ENCODE measurements at regions not wholly inside any gene's neighbourhood (a gene's known extent, or its start where the extent isn't known, plus 50 kb on each side); places are given as distances from the start of the nearest gene placed in this dataset.
"Not testable (repeated sequence)": the region's sequence is repeated elsewhere in the genome, so short reads cannot be mapped to it uniquely, and the experiment has no call there.

DNA sequence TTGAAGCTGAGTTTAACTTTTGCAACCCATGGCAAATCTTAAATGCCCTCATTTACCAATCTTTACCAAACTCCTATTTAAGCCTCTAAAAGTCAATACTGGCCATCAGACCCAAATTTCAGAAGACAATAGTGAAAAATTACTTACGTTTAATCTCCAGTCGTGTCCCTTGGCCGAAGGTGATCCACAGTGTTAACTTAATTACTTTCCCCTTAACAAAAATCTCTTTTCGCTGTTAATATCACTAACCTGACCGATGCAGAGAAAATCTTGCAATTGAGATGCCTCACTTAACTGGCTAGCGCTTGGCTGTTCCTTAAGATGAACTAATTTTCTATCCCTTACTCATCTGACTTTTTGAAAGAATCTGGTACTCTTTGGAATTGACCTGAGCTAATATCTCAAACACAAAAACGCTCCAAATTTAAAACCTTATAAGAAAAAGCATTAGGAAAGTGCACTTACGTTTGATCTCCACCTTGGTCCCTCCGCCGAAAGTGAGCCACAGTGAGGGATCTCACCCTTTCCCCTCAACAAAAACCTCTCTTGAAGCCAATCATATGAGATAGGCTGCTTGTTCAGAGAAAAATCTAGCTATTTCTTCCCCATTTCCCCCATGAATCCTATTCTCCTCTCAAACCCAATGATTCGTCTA lies 169.1 kb downstream of the RPIA start:
- TF ChIP-seq ZNF274 (IDR thresholded peaks at IDR 0.05; ENCODE audit: low read depth, low read length) = no peak
- H3K4me3 ChIP-seq (ENCODE audit: low read length) = peak overlapping the region; percentile 69; the same call in 1 of the 2 replicates

- no peak for TF ChIP-seq ZNF274 (IDR thresholded peaks at IDR 0.05; ENCODE audit: low read depth, low read length)
- peak overlapping the region; percentile 55; the same call in 1 of the 2 replicates for H3K4me3 ChIP-seq (ENCODE audit: low read length)
These were observed 174.4 kb downstream of the RPIA start for GRCh38 chr2:88865801-88866371.

- TF ChIP-seq ZNF274 (IDR thresholded peaks at IDR 0.05; ENCODE audit: low read depth, low read length) = no peak
- peak overlapping the region; percentile 28; the same call in 1 of the 2 replicates for H3K4me3 ChIP-seq (ENCODE audit: low read length)
These were observed 175.3 kb downstream of the RPIA start for GRCh38 chr2:88866756-88867155.

GRCh38 chr2:88868861-88869260 lies 177.4 kb downstream of the RPIA start:
- TF ChIP-seq ZNF274 (IDR thresholded peaks at IDR 0.05; ENCODE audit: low read depth, low read length) = no peak
- no peak overlapping the region for H3K4me3 ChIP-seq (ENCODE audit: low read length)

DNA sequence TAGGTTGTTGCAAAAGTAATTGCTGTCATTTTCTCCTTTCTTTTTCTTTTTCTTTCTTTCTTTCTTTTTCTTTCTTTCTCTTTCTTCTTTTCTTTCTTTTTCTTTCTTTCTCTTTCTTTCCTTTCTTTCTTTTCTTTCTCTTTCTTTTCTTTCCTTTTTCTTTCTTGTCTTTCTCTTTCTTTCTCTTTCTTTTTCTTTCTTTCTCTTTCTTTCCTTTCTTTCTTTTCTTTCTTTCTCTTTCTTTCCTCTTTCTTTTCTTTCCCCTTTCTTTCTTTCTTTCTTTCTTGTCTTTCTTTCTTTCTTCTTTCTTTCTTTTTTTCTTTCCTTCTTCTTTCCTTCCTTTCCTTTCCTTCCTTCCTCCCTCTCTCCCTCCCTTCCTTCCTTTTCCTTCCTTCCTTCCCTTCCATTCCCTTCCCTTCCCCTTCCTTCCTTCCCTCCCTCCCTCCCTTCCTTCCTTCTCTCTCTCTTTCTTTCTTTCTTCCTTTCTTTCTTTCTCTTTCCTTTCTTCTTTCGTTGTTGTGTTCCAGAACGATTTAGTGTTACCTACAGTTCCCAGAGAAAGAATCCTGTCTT lies 178.9 kb downstream of the RPIA start:
- no peak for TF ChIP-seq ZNF274 (IDR thresholded peaks at IDR 0.05; ENCODE audit: low read depth, low read length)
- H3K4me3 ChIP-seq (ENCODE audit: low read length) = no peak overlapping the region

DNA sequence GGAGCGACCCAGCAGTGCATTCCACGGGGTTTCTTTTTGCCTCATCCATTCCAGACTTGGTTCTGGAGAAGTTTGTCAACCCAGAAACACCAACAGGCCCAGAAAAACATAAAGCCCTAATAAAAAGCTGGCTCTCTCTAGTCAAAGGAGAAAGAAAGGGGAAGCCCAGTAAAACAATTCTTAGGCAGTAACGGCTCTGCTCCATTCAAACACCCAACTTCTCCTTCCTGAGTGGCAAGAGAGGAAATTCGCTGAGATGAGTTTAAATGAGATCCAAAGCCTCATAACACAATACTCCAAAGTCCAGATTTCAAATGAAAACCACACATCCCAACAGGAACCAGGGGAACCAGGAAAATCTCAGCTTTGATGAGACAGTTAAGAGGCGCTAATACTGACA lies 179.9 kb downstream of the RPIA start:
- H3K4me3 ChIP-seq (ENCODE audit: low read length) = no peak overlapping the region
- TF ChIP-seq ZNF274 (IDR thresholded peaks at IDR 0.05; ENCODE audit: low read depth, low read length) = no peak

DNA sequence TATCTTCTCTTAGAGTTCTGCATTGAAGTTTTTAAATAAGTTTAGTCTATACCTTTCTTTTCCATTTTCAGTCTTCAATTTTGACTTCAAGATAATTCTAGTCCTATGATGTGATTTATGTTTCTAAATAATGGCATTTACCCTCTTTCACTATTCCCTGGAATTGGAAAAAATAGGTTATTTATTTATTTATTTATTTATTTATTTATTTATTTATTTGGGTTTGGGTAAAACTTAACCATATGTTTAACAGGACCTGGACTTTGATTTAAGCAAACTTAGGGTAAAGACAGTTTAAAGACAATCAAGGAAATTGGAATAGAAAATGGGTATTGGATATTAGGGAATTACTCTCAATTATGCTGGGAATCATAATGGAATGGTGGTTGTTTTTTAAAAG lies 182.1 kb downstream of the RPIA start:
- TF ChIP-seq ZNF274 (IDR thresholded peaks at IDR 0.05; ENCODE audit: low read depth, low read length) = no peak
- no peak overlapping the region for H3K4me3 ChIP-seq (ENCODE audit: low read length)

- no peak overlapping the region for H3K4me3 ChIP-seq (ENCODE audit: low read length)
These were observed 182.7 kb downstream of the RPIA start for GRCh38 chr2:88874063-88874657.

GRCh38 chr2:88875736-88876135 lies 184.3 kb downstream of the RPIA start:
- no peak for TF ChIP-seq ZNF274 (IDR thresholded peaks at IDR 0.05; ENCODE audit: low read depth, low read length)
- H3K4me3 ChIP-seq (ENCODE audit: low read length) = no peak overlapping the region

More at GRCh38 chr2:88874063-88874657, 182.7 kb downstream of the RPIA start:
- no peak for TF ChIP-seq ZNF274 (IDR thresholded peaks at IDR 0.05; ENCODE audit: low read depth, low read length)

DNA sequence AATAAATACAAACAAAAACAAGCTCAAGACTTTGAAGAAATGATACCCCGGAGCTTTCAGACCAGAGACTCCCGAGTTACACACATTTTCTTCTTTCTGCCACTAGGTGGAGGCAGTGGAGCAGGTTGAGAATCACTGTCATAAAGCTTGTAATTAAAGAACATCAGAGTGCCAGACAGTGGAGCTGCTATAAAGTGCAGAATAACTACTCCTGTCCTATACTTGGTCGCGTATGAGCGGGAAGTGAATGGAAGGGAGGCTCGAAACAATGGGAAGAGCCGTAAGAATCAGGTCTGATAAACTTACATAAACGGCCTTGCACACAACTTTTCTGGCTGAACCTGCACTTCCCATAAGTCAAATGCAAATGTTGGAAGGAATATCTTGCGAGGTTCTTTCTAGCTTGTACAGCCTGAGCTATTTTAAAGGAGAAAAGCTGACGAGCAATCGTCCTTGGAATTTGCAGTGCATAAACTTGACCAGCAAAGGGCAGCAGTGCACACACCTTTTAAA lies 189.0 kb downstream of the RPIA start:
- H3K4me3 ChIP-seq (ENCODE audit: low read length) = no peak overlapping the region
- no peak for TF ChIP-seq ZNF274 (IDR thresholded peaks at IDR 0.05; ENCODE audit: low read depth, low read length)

DNA sequence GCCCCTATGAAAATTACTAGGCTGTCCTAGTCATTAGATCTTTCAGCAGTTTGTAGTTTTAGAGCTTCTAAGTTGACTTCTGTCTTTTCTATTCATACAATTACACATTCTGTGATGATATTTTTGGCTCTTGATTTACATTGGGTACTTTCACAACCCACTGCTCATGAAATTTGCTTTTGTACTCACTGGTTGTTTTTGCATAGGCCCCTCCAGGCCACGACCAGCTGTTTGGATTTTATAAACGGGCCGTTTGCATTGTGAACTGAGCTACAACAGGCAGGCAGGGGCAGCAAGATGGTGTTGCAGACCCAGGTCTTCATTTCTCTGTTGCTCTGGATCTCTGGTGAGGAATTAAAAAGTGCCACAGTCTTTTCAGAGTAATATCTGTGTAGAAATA lies 193.8 kb downstream of the RPIA start:
- no peak for TF ChIP-seq ZNF274 (IDR thresholded peaks at IDR 0.05; ENCODE audit: low read depth, low read length)
- no peak overlapping the region for H3K4me3 ChIP-seq (ENCODE audit: low read length)

DNA sequence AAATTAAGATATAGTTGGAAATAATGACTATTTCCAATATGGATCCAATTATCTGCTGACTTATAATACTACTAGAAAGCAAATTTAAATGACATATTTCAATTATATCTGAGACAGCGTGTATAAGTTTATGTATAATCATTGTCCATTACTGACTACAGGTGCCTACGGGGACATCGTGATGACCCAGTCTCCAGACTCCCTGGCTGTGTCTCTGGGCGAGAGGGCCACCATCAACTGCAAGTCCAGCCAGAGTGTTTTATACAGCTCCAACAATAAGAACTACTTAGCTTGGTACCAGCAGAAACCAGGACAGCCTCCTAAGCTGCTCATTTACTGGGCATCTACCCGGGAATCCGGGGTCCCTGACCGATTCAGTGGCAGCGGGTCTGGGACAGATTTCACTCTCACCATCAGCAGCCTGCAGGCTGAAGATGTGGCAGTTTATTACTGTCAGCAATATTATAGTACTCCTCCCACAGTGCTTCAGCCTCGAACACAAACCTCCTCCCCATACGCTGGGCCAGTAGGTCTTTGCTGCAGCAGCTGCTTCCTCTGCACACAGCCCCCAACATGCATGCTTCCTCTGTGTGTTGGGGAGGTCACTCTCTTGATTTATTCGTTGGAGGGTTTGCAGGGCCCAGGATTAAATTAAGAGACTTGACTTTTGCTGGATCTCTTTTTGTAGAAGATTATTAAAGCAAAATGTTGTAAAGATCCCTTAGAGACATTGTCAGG lies 194.4 kb downstream of the RPIA start:
- H3K4me3 ChIP-seq (ENCODE audit: low read length) = peak overlapping the region; percentile 39; the same call in 1 of the 2 replicates
- TF ChIP-seq ZNF274 (IDR thresholded peaks at IDR 0.05; ENCODE audit: low read depth, low read length) = no peak

DNA sequence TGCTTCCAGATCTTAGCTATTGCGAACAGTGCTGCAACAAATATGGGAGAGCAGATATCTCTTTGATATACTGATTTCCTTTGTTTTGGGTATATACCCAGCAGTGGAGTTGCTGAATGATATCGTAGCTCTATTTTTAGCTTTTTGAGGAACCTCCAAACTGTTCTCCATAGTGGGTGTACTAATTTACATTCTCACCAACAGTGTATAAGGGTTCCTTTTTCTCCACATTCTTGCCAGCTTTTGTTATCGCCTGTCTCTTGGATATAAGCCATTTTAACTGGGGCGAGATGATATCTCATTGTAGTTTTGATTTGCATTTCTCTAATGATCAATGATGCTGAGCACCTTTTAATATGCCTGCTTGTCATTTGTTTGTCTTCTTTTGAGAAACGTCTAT lies 196.0 kb downstream of the RPIA start:
- not testable (repeated sequence) for H3K4me3 ChIP-seq (ENCODE audit: low read length)

DNA sequence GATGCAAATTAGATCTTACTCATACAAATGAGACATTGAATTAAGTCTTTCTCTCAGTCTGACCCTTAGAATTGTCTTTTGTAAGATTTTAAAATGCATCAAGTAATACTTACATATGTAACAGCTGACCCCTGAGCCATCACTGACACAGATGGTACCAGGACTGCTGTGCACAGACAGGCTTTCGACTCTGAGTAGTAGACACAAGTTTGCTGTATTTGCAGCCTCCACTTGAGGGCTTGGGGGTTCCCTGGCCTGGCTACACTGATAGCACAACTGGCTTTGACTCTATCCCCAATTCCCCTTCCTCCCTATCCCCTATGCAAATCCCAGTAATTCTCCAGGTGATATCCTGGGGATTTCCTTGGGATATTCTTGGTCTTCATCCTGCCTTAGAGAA lies 200.7 kb downstream of the RPIA start:
- no peak for TF ChIP-seq ZNF274 (IDR thresholded peaks at IDR 0.05; ENCODE audit: low read depth, low read length)
- no peak overlapping the region for H3K4me3 ChIP-seq (ENCODE audit: low read length)
